ENCODE measurements at regions not wholly inside any gene's neighbourhood (a gene's known extent, or its start where the extent isn't known, plus 50 kb on each side); places are given as distances from the start of the nearest gene placed in this dataset.
"Not testable (repeated sequence)": the region's sequence is repeated elsewhere in the genome, so short reads cannot be mapped to it uniquely, and the experiment has no call there.

- no peaks in the 10 kb centered on the region for H3K9me3 Mint-ChIP-seq
- no peak overlapping the region for H3K4me3 Mint-ChIP-seq
- no peak for DNase-seq
- intact Hi-C loops (cut with micrococcal nuclease) = no loop called here
- no peaks in the 10 kb centered on the region for H3K36me3 Mint-ChIP-seq (ENCODE audit: low read depth)
- H3K27me3 Mint-ChIP-seq = no peaks in the 10 kb centered on the region
- H3K4me1 Mint-ChIP-seq = no peaks in the 10 kb centered on the region
- H3K27ac Mint-ChIP-seq = no peak overlapping the region
These were observed 230.6 kb upstream of the SPRY1 start for GRCh38 chr4:123166023-123166422.

GRCh38 chr4:123167931-123168330 lies 228.7 kb upstream of the SPRY1 start:
- no peaks in the 10 kb centered on the region for H3K36me3 Mint-ChIP-seq (ENCODE audit: low read depth)
- H3K4me1 Mint-ChIP-seq = no peaks in the 10 kb centered on the region
- no peaks in the 10 kb centered on the region for H3K9me3 Mint-ChIP-seq
- no peaks in the 10 kb centered on the region for H3K27me3 Mint-ChIP-seq
- H3K4me3 Mint-ChIP-seq = no peak overlapping the region
- intact Hi-C loops (cut with micrococcal nuclease) = no loop called here
- no peak for DNase-seq
- no peak overlapping the region for H3K27ac Mint-ChIP-seq

GRCh38 chr4:123168812-123169211 lies 227.8 kb upstream of the SPRY1 start:
- no peak overlapping the region for H3K27ac Mint-ChIP-seq
- no peaks in the 10 kb centered on the region for H3K36me3 Mint-ChIP-seq (ENCODE audit: low read depth)
- H3K27me3 Mint-ChIP-seq = no peaks in the 10 kb centered on the region

GRCh38 chr4:123170843-123171242 lies 225.8 kb upstream of the SPRY1 start:
- Mint-ChIP-seq H3K4me1 (no peaks in the 10 kb centered on the region), H3K9me3 (no peaks in the 10 kb centered on the region), H3K4me3 (no peak overlapping the region), H3K36me3 (ENCODE audit: low read depth) (no peaks in the 10 kb centered on the region), H3K27ac (no peak overlapping the region), H3K27me3 (no peaks in the 10 kb centered on the region)
- intact Hi-C loops (cut with micrococcal nuclease) = no loop called here
- no peak for DNase-seq

More at GRCh38 chr4:123168812-123169211, 227.8 kb upstream of the SPRY1 start:
- Mint-ChIP-seq H3K4me1 (no peaks in the 10 kb centered on the region), H3K4me3 (no peak overlapping the region), H3K9me3 (no peaks in the 10 kb centered on the region)
- intact Hi-C loops (cut with micrococcal nuclease) = no loop called here
- no peak for DNase-seq

GRCh38 chr4:123176605-123177004 lies 220.0 kb upstream of the SPRY1 start:
- Mint-ChIP-seq H3K27ac (no peak overlapping the region), H3K4me3 (no peak overlapping the region), H3K4me1 (no peaks in the 10 kb centered on the region), H3K27me3 (no peaks in the 10 kb centered on the region), H3K36me3 (ENCODE audit: low read depth) (no peaks in the 10 kb centered on the region), H3K9me3 (no peaks in the 10 kb centered on the region)
- intact Hi-C loops (cut with micrococcal nuclease) = no loop called here
- DNase-seq = no peak

- no peak overlapping the region for H3K4me3 Mint-ChIP-seq
- no peaks in the 10 kb centered on the region for H3K36me3 Mint-ChIP-seq (ENCODE audit: low read depth)
- DNase-seq = no peak
- H3K27me3 Mint-ChIP-seq = no peaks in the 10 kb centered on the region
- H3K9me3 Mint-ChIP-seq = no peaks in the 10 kb centered on the region
- intact Hi-C loops (cut with micrococcal nuclease) = no loop called here
- H3K4me1 Mint-ChIP-seq = no peaks in the 10 kb centered on the region
- H3K27ac Mint-ChIP-seq = no peak overlapping the region
These were observed 214.3 kb upstream of the SPRY1 start for GRCh38 chr4:123182289-123182688.

GRCh38 chr4:123183308-123183707 lies 213.3 kb upstream of the SPRY1 start:
- intact Hi-C loops (cut with micrococcal nuclease) = no loop called here
- Mint-ChIP-seq H3K4me1 (no peaks in the 10 kb centered on the region), H3K4me3 (no peak overlapping the region), H3K9me3 (no peaks in the 10 kb centered on the region), H3K27me3 (no peaks in the 10 kb centered on the region), H3K36me3 (ENCODE audit: low read depth) (no peaks in the 10 kb centered on the region), H3K27ac (no peak overlapping the region)
- no peak for DNase-seq

GRCh38 chr4:123183754-123184153 lies 212.8 kb upstream of the SPRY1 start:
- H3K27ac Mint-ChIP-seq; H3K4me1 Mint-ChIP-seq; H3K4me3 Mint-ChIP-seq; H3K27me3 Mint-ChIP-seq; intact Hi-C loops (cut with micrococcal nuclease); H3K36me3 Mint-ChIP-seq (ENCODE audit: low read depth); DNase-seq; H3K9me3 Mint-ChIP-seq: not testable (repeated sequence)

GRCh38 chr4:123186731-123187130 lies 209.9 kb upstream of the SPRY1 start:
- Mint-ChIP-seq H3K4me1 (no peaks in the 10 kb centered on the region), H3K9me3 (no peaks in the 10 kb centered on the region), H3K36me3 (ENCODE audit: low read depth) (no peaks in the 10 kb centered on the region), H3K27me3 (no peaks in the 10 kb centered on the region), H3K27ac (no peak overlapping the region), H3K4me3 (no peak overlapping the region)
- no peak for DNase-seq
- intact Hi-C loops (cut with micrococcal nuclease) = no loop called here

GRCh38 chr4:123190176-123190575 lies 206.4 kb upstream of the SPRY1 start:
- H3K4me1 Mint-ChIP-seq = no peaks in the 10 kb centered on the region
- no peak overlapping the region for H3K27ac Mint-ChIP-seq
- intact Hi-C loops (cut with micrococcal nuclease) = no loop called here
- H3K4me3 Mint-ChIP-seq = no peak overlapping the region
- H3K9me3 Mint-ChIP-seq = no peaks in the 10 kb centered on the region
- no peak for DNase-seq
- H3K27me3 Mint-ChIP-seq = no peaks in the 10 kb centered on the region
- no peaks in the 10 kb centered on the region for H3K36me3 Mint-ChIP-seq (ENCODE audit: low read depth)

- Mint-ChIP-seq H3K27me3 (no peaks in the 10 kb centered on the region), H3K4me3 (no peak overlapping the region)
These were observed 204.9 kb upstream of the SPRY1 start for GRCh38 chr4:123191728-123192127.

GRCh38 chr4:123193802-123194367 lies 202.7 kb upstream of the SPRY1 start:
- intact Hi-C loops (cut with micrococcal nuclease) = no loop called here
- Mint-ChIP-seq H3K9me3 (no peaks in the 10 kb centered on the region), H3K4me3 (no peak overlapping the region), H3K4me1 (no peaks in the 10 kb centered on the region), H3K36me3 (ENCODE audit: low read depth) (no peaks in the 10 kb centered on the region), H3K27me3 (no peaks in the 10 kb centered on the region), H3K27ac (no peak overlapping the region)
- DNase-seq = no peak

More at GRCh38 chr4:123191728-123192127, 204.9 kb upstream of the SPRY1 start:
- intact Hi-C loops (cut with micrococcal nuclease) = no loop called here
- no peaks in the 10 kb centered on the region for H3K9me3 Mint-ChIP-seq
- DNase-seq = no peak
- no peak overlapping the region for H3K27ac Mint-ChIP-seq
- H3K36me3 Mint-ChIP-seq (ENCODE audit: low read depth) = no peaks in the 10 kb centered on the region
- no peaks in the 10 kb centered on the region for H3K4me1 Mint-ChIP-seq

GRCh38 chr4:123198706-123199105 lies 197.9 kb upstream of the SPRY1 start:
- no peaks in the 10 kb centered on the region for H3K36me3 Mint-ChIP-seq (ENCODE audit: low read depth)
- intact Hi-C loops (cut with micrococcal nuclease) = no loop called here
- H3K27ac Mint-ChIP-seq = no peak overlapping the region

GRCh38 chr4:123200051-123200940 lies 196.3 kb upstream of the SPRY1 start:
- Mint-ChIP-seq H3K4me1 (no peaks in the 10 kb centered on the region), H3K27ac (no peak overlapping the region), H3K27me3 (no peaks in the 10 kb centered on the region), H3K36me3 (ENCODE audit: low read depth) (no peaks in the 10 kb centered on the region), H3K9me3 (no peaks in the 10 kb centered on the region), H3K4me3 (no peak overlapping the region)
- DNase-seq = no peak
- intact Hi-C loops (cut with micrococcal nuclease) = no loop called here

More at GRCh38 chr4:123198706-123199105, 197.9 kb upstream of the SPRY1 start:
- H3K27me3 Mint-ChIP-seq = no peaks in the 10 kb centered on the region
- DNase-seq = no peak
- H3K4me1 Mint-ChIP-seq = no peaks in the 10 kb centered on the region
- no peak overlapping the region for H3K4me3 Mint-ChIP-seq
- no peaks in the 10 kb centered on the region for H3K9me3 Mint-ChIP-seq
